Esophagus (tissue), 2 donors: ENCODE measurements at regions not wholly inside any gene's neighbourhood (a gene's known extent, or its start where the extent isn't known, plus 50 kb on each side); places are given as distances from the start of the nearest gene placed in this dataset.

Source experiments
- H3K27ac ChIP-seq, 2 donors: one replicate each; pipeline ENCODE4 v1.5.1; 2013; ENCODE audit warnings: low read depth in 2 of 2, mild to moderate bottlenecking in 2 of 2, inconsistent platforms in 1 of 2, low read length in 1 of 2, moderate library complexity in 1 of 2
- H3K27me3 ChIP-seq, 2 donors: one replicate each; pipeline ENCODE4 v1.6.1; 2013; ENCODE audit warnings: low read length in 2 of 2, control low read depth in 1 of 2, mild to moderate bottlenecking in 1 of 2; ENCODE audit not compliant: insufficient read depth in 2 of 2, control insufficient read depth in 1 of 2
- H3K36me3 ChIP-seq, 2 donors: one replicate each; pipeline ENCODE4 v1.6.1; 2013; ENCODE audit warnings: low read length in 1 of 2; ENCODE audit not compliant: control insufficient read depth in 2 of 2, insufficient read depth in 2 of 2
- H3K4me1 ChIP-seq, 2 donors: one replicate each; pipeline ENCODE4 v1.6.1; 2013; ENCODE audit warnings: low read length in 1 of 2; ENCODE audit not compliant: control insufficient read depth in 2 of 2, insufficient read depth in 2 of 2
- H3K4me3 ChIP-seq, 2 donors: one replicate each; pipeline ENCODE4 v1.5.1; 2013; ENCODE audit warnings: low read length in 2 of 2, mild to moderate bottlenecking in 2 of 2, low read depth in 1 of 2, moderate library complexity in 1 of 2
- H3K9me3 ChIP-seq, 2 donors: one replicate each; pipeline ENCODE4 v1.6.1; 2013; ENCODE audit warnings: mild to moderate bottlenecking in 2 of 2, low read depth in 1 of 2, low read length in 1 of 2, moderate library complexity in 1 of 2; ENCODE audit not compliant: control insufficient read depth in 2 of 2, insufficient read depth in 1 of 2
- WGBS, 2 donors: extraction: QIAGEN DNeasy Blood & Tissue Kit; methylation state at CpG; one replicate each; pipeline ENCODE4 v1.1.7; 2013; 5-methylcytosine and 5-hydroxymethylcytosine counted together
- donor health status: healthy with polysubstance abuse.
- donor health status: Bipolar disorder and iron deficiency.

DNA sequence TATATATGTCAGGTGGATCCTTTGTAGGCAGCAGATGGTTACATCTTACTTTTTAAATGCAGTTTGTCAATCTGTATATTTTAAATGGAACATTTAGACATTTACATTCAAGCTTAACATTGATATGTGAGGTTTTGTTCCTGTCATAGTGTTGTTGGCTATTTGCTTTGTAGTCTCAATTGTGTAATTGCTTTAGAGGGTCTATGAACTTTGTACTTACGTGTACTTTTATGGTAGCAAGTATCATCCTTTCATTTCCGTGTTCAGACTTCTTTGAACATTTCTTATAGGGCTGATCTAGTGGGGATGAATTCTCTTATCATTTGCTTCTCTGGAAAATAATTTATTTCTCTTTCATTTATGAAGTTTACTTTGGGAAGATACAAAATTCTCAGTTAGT is 656.0 kb downstream of the OTOL1 start:
- H3K4me1 ChIP-seq: no peaks in the 10 kb centered on the region
- H3K9me3 ChIP-seq: no peaks in the 10 kb centered on the region
- no peak overlapping the region for H3K4me3 ChIP-seq
- H3K36me3 ChIP-seq: no peaks in the 10 kb centered on the region
- H3K27me3 ChIP-seq: no peaks in the 10 kb centered on the region
- no peak overlapping the region for H3K27ac ChIP-seq
- WGBS, 2 donors: 75 to 78% methylated on average over 2 of the region's 2 CpGs

DNA sequence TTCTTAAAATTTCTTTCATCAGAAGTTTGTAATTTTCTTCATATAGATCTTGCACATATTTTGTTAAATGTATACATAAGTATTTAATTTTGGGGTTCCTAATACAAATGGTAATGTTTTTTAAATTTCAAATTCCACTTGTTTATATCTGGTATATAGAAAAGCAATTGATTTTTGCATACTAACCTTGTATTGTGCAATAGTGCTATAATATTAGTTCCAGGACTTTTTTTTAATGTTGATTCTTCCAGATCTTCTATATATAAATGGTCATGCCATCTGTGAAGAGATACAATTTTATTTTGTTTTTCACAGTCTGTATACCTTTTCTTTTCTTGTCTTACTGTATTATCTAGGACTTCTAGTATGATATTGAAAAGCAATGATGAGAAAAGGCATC is 665.0 kb downstream of the OTOL1 start:
- Histone ChIP-seq H3K4me3 (no peak overlapping the region), H3K27me3 (no peaks in the 10 kb centered on the region)

DNA sequence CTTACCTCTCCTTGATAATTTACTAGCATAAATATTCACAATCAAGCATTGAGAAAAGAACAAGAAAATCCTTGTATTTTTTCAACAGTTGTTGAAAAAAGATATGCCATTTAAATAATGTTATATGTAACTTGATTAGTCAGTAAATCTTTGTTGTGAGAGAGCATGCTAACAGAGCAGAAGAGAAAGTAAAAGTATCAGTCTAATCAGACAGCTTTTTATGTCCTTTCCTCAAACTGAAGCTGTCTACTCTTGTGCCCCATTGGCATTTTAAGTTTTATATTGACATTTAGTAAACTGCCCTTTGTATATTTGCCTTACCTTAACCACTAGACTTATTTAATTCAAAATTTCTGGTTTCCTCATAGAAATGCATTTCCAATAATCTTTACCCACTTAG is 668.7 kb downstream of the OTOL1 start:
- no peaks in the 10 kb centered on the region for H3K36me3 ChIP-seq
- no peak overlapping the region for H3K27ac ChIP-seq
- no peaks in the 10 kb centered on the region for H3K9me3 ChIP-seq
- no peak overlapping the region for H3K4me3 ChIP-seq
- H3K4me1 ChIP-seq: no peaks in the 10 kb centered on the region
- H3K27me3 ChIP-seq: no peaks in the 10 kb centered on the region

More for the DNA sequence above, 665.0 kb downstream of the OTOL1 start:
- H3K27ac ChIP-seq: no peak overlapping the region
- H3K4me1 ChIP-seq: no peaks in the 10 kb centered on the region
- H3K36me3 ChIP-seq: no peaks in the 10 kb centered on the region
- H3K9me3 ChIP-seq: peaks cover 0 to 3% of the 10 kb centered on the region in 2 donors

DNA sequence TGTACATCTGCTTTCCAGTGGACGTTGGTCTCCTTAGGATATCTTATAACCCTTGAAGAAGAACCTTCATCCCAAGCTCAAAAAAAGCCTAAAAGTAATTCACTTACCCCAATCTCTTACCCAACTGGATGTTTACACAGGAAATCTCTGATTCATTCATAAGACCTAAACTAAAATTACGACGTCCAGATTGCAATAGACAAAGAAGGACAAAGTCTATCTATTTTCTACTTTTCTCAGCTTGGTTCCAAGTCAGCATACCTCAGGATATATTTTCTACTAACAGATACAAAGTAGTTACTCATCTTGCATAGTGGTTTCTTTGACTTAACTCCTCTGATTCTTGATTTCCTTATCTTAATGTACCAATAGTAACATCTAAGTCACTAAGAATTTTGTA is 669.9 kb downstream of the OTOL1 start:
- 75 to 78% methylated on average over 3 of the region's 3 CpGs for WGBS, 2 donors
- no peak overlapping the region for H3K4me3 ChIP-seq
- no peaks in the 10 kb centered on the region for H3K27me3 ChIP-seq
- no peaks in the 10 kb centered on the region for H3K4me1 ChIP-seq
- no peak overlapping the region for H3K27ac ChIP-seq
- no peaks in the 10 kb centered on the region for H3K36me3 ChIP-seq
- H3K9me3 ChIP-seq: no peaks in the 10 kb centered on the region

DNA sequence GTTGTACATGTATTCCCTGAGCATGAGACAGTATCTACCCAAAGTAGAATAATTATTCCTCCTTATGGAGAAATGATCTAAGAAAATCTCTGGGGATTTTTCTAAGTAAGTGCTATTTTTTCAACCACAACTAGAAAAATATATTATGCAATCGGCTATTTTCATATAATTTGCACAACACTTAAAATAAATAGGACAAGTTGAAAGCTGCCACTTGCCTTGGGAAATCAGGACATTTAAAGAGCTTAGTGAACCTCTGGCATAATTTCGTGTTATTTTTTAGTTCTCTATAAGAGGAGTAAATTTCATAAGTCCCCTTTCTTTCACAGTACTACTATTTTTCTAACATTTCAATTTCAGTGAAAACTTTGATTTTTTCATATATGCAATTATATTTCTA is 672.1 kb downstream of the OTOL1 start:
- Histone ChIP-seq H3K27me3 (no peaks in the 10 kb centered on the region), H3K36me3 (no peaks in the 10 kb centered on the region), H3K27ac (no peak overlapping the region), H3K9me3 (no peaks in the 10 kb centered on the region), H3K4me1 (no peaks in the 10 kb centered on the region), H3K4me3 (no peak overlapping the region)
- 60 to 73% methylated on average over 2 of the region's 2 CpGs for WGBS, 2 donors

DNA sequence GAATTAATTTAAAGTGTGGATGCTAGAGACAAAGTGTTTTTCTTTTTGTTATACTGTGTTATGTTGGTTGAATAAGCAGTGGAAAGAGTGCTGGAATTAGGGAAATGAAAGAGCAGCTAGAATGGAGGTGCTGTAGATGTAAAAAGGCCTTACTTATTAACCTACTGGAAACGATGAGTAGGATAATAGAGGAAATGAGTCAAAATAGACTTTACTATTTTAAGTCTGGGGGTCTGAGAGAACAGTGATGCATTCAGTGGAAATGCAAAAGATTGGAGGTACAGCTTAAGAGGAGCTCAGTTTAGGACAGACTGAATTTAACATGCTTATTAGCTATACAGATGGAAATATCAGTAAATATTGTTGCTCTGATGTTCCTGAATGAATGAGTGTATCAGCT is 674.0 kb downstream of the OTOL1 start:
- H3K27me3 ChIP-seq: no peaks in the 10 kb centered on the region
- 59 to 61% methylated on average over 1 of the region's 1 CpG for WGBS, 2 donors
- no peaks in the 10 kb centered on the region for H3K9me3 ChIP-seq
- no peak overlapping the region for H3K4me3 ChIP-seq
- H3K36me3 ChIP-seq: no peaks in the 10 kb centered on the region
- H3K4me1 ChIP-seq: no peaks in the 10 kb centered on the region
- H3K27ac ChIP-seq: no peak overlapping the region

DNA sequence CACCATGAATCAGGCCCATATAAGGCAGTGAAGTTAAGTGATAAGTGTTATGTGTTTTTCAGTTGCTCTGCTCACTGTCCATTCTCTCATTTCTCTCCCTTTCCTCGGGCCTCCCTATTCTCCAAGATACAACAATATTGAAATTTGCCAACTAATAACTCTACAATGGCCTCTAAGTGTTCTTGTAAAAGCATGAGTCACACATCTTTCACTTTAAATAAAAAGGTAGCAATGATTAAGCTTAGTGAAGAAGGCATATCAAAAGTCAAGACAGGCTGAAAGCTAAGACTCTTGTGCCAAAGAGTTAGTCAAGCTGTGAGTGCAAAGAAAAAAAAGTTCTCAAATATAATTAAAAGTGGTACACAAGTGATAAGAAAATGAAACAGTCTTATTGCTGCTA is 675.4 kb downstream of the OTOL1 start:
- no peaks in the 10 kb centered on the region for H3K27me3 ChIP-seq
- no peak overlapping the region for H3K4me3 ChIP-seq
- no peaks in the 10 kb centered on the region for H3K4me1 ChIP-seq
- no peaks in the 10 kb centered on the region for H3K9me3 ChIP-seq
- WGBS, 2 donors: 52 to 64% methylated on average over 1 of the region's 1 CpG
- H3K36me3 ChIP-seq: no peaks in the 10 kb centered on the region
- H3K27ac ChIP-seq: no peak overlapping the region

DNA sequence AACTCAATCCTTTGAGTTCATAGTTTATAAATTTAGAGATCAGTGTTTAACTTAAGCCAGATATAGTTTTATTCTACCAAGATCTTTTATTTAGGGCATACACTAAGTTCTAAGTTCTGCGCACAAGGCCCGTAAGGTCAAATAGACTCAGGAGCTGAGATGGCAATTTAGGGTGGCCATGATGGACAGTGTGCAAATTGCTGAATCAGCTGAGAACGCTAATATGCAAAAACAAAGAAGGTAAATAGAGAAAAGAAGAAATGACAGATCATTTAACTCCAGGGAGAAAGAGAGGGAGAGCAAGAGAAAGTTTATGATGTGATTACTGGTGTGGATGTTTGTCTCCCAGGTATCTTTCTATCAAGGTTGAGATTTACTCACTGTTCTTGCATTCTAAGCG is 678.5 kb downstream of the OTOL1 start:
- no peaks in the 10 kb centered on the region for H3K4me1 ChIP-seq
- no peak overlapping the region for H3K27ac ChIP-seq
- H3K36me3 ChIP-seq: no peaks in the 10 kb centered on the region
- H3K4me3 ChIP-seq: no peak overlapping the region
- H3K27me3 ChIP-seq: no peaks in the 10 kb centered on the region
- no peaks in the 10 kb centered on the region for H3K9me3 ChIP-seq
- WGBS, 2 donors: 80 to 88% methylated on average over 4 of the region's 4 CpGs

DNA sequence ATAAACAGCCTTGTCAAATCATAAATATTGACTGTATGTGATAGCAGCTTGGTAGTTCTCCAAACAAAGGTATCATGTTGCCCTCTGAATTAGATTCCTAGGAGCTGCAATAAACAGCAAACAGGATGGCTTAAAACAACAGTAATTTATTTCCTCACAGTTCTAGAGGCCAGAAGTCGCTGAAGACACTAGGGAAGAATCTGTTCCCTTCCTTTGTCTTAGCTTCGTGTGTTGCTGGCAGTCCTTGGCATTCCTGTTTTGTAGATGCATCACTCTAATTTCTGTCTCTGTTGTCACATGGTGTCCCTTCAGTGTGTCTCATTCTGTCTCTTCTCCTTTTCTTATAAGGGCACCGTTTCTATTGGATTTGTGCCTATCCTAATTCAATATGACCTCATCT is 679.3 kb downstream of the OTOL1 start:
- WGBS, 2 donors: 37 to 47% methylated on average over 3 of the region's 3 CpGs
- no peak overlapping the region for H3K27ac ChIP-seq
- H3K9me3 ChIP-seq: no peaks in the 10 kb centered on the region
- H3K4me3 ChIP-seq: no peak overlapping the region
- no peaks in the 10 kb centered on the region for H3K4me1 ChIP-seq
- H3K36me3 ChIP-seq: no peaks in the 10 kb centered on the region
- H3K27me3 ChIP-seq: no peaks in the 10 kb centered on the region

DNA sequence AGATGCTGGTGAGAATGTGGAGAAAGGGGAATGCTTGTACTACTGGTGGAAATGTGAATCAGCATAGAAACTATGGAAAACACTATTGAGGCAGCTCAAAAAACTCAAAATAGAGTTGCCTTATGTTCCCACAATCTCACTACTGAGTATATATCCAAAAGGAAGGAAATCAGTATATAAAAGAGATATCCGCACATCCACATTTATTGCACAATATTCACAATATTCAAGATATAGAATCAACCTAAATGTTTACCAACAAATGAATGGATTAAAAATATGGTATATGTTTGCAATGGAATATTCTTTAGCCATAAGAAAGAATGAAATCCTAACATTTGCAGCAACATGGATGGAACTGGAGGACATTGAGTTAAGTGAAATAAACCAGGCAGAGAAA is 686.8 kb downstream of the OTOL1 start:
- Histone ChIP-seq H3K27me3 (no peaks in the 10 kb centered on the region), H3K9me3 (no peaks in the 10 kb centered on the region), H3K4me3 (no peak overlapping the region), H3K27ac (no peak overlapping the region), H3K36me3 (no peaks in the 10 kb centered on the region), H3K4me1 (no peaks in the 10 kb centered on the region)
- 96 to 98% methylated on average over 1 of the region's 1 CpG for WGBS, 2 donors
